Stomach (tissue), 8 donors: ENCODE measurements at regions not wholly inside any gene's neighbourhood (a gene's known extent, or its start where the extent isn't known, plus 50 kb on each side); places are given as distances from the start of the nearest gene placed in this dataset.

Experiments used
- DNase-seq, 2 donors: peaks; one replicate each; pipeline versions ENCODE4 v3.0.0 to v3.0.0-alpha.2; 2013 to 2019
- H3K27ac ChIP-seq, 5 donors: fragments of 200-600 bp in 4 of 5; sonication (generic) in 4 of 5; one replicate each; pipeline ENCODE4 v1.5.1; 2013 to 2019; ENCODE audit warnings: mild to moderate bottlenecking in 1 of 5, moderate library complexity in 1 of 5
- H3K27me3 ChIP-seq, 3 donors: fragments of 200-600 bp; sonication (generic); one replicate each; pipeline ENCODE4 v1.5.1; 2017 to 2019; ENCODE audit warnings: mixed run types in 1 of 3
- H3K36me3 ChIP-seq, 4 donors: fragments of 200-600 bp; sonication (generic); 1 replicate in 3 of 4; 2 replicates in 1 of 4; pipeline ENCODE4 v1.5.1; 2016 to 2019
- H3K4me1 ChIP-seq, 4 donors: fragments of 200-600 bp; sonication (generic); one replicate each; pipeline ENCODE4 v1.5.1; 2016 to 2019
- H3K4me3 ChIP-seq, 4 donors: fragments of 200-600 bp; sonication (generic) in 3 of 4; one replicate each; pipeline ENCODE4 v1.5.1; 2016 to 2019; ENCODE audit warnings: mild to moderate bottlenecking in 1 of 4
- H3K9me3 ChIP-seq, 4 donors: fragments of 200-600 bp; sonication (generic); one replicate each; pipeline ENCODE4 v1.5.1; 2016 to 2019
- CTCF ChIP-seq, 7 experiments: fragments of 450-650 bp in 4 of 7; fragments of 200-600 bp in 3 of 7; sonication (generic) in 3 of 7; IDR thresholded peaks; one replicate each; pipeline ENCODE4 v1.5.1; 2016 to 2019; ENCODE audit warnings: antibody characterized with exemption in 7 of 7, control low read depth in 2 of 7, mild to moderate bottlenecking in 1 of 7
- EP300 ChIP-seq: sonication (generic); formaldehyde crosslinking; IDR thresholded peaks from one replicate; pipeline ENCODE4 v1.6.1; 2017; ENCODE audit warnings: antibody characterized with exemption
- POLR2A ChIP-seq, 4 donors: fragments of 450-650 bp; IDR thresholded peaks; one replicate each; pipeline ENCODE4 v1.6.1; 2016; ENCODE audit warnings: antibody characterized with exemption in 4 of 4, control low read depth in 2 of 4, mild to moderate bottlenecking in 1 of 4, moderate library complexity in 1 of 4
- POLR2AphosphoS5 ChIP-seq, 3 donors: sonication (generic); formaldehyde crosslinking; IDR thresholded peaks; one replicate each; pipeline ENCODE4 v1.6.1; 2016; ENCODE audit warnings: antibody characterized with exemption in 3 of 3
- WGBS, 5 donors: extraction: QIAGEN DNeasy Blood & Tissue Kit in 3 of 5; methylation state at CpG; one replicate each; pipeline versions ENCODE4 v1.1.5 to v1.1.7; 2013 to 2018; 5-methylcytosine and 5-hydroxymethylcytosine counted together
- intact Hi-C: fragments of 100-400 bp; cut with DNase I; formaldehyde crosslinking; loops from one replicate; pipeline ENCODE4 v1.15.1; 2023; ENCODE audit warnings: low total_unique reads
- donor health status: healthy with polysubstance abuse.
- donor health status: Bipolar disorder and iron deficiency.
- donor health status: healthy.

GRCh38 chr3:27657404-27657803 is 64.7 kb downstream of the EOMES start:
- WGBS, 5 donors: 88 to 95% (median 92%) methylated on average over 4 of the region's 4 CpGs
- H3K36me3 ChIP-seq: no peaks in the 10 kb centered on the region

DNA sequence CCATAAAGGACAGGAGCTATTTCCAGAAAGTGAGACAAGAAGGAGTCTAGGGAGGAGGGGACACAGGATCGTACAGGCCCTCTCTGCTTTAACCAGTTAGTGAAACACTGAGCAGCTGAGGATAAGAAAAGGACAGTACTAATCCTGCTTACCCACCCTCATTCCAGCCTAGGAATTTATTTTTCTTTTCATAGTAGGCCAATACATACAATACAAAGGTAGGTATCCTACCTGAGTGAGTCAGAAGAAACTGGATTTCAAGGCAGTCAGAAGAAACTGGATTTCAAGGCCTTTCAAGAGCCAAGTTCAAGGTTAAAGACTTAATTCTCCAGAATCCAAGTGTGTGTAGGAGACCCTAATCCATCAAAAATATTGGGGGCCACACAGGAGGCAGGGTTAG is 65.3 kb downstream of the EOMES start:
- Histone ChIP-seq H3K4me1 (no peaks in the 10 kb centered on the region), H3K27me3 (no peaks in the 10 kb centered on the region), H3K9me3 (no peaks in the 10 kb centered on the region), H3K36me3 (no peaks in the 10 kb centered on the region), H3K4me3 (no peak overlapping the region), H3K27ac (no peak overlapping the region)
- TF ChIP-seq POLR2AphosphoS5 (IDR thresholded peaks at IDR 0.05): no peak
- no peak for TF ChIP-seq POLR2A (IDR thresholded peaks at IDR 0.05)
- TF ChIP-seq EP300: no peak
- TF ChIP-seq CTCF (IDR thresholded peaks at IDR 0.05): no peak
- WGBS, 5 donors: 83 to 100% (median 91%) methylated on average over 1 of the region's 1 CpG
- intact Hi-C loops: no loop called here
- no peak for DNase-seq

More at GRCh38 chr3:27657404-27657803, 64.7 kb downstream of the EOMES start:
- DNase-seq: no peak
- H3K27ac ChIP-seq: no peak overlapping the region
- no peaks in the 10 kb centered on the region for H3K27me3 ChIP-seq
- intact Hi-C loops: no loop called here
- H3K9me3 ChIP-seq: no peaks in the 10 kb centered on the region
- no peaks in the 10 kb centered on the region for H3K4me1 ChIP-seq
- no peak for TF ChIP-seq POLR2A (IDR thresholded peaks at IDR 0.05)
- TF ChIP-seq POLR2AphosphoS5 (IDR thresholded peaks at IDR 0.05): no peak
- TF ChIP-seq EP300: no peak
- TF ChIP-seq CTCF (IDR thresholded peaks at IDR 0.05): no peak
- H3K4me3 ChIP-seq: no peak overlapping the region

DNA sequence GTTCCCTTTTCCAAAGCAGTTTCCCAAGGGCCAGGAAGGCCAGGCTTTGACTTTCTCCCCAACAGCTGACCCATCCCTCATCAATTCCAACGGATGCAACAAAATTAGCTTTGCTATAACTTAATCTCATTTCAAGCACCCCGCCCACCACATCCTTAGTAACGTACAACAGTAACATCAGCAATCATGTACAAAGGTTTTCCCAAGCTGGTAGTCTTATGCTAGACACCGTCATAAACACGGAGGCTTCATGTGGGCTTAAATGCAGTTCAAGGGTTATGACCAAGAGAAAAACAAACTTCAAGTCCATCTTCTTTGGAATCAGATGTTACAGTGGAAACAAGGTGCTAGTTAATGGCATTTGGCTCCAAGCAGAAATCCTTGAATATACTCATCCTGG is 66.6 kb downstream of the EOMES start:
- Histone ChIP-seq H3K9me3 (no peaks in the 10 kb centered on the region), H3K36me3 (no peaks in the 10 kb centered on the region), H3K27me3 (no peaks in the 10 kb centered on the region), H3K4me1 (no peaks in the 10 kb centered on the region), H3K27ac (no peak overlapping the region), H3K4me3 (no peak overlapping the region)
- WGBS, 5 donors: 80 to 91% (median 88%) methylated on average over 5 of the region's 5 CpGs
- no peak for DNase-seq
- no peak for TF ChIP-seq CTCF (IDR thresholded peaks at IDR 0.05)
- no peak for TF ChIP-seq EP300
- no peak for TF ChIP-seq POLR2A (IDR thresholded peaks at IDR 0.05)
- TF ChIP-seq POLR2AphosphoS5 (IDR thresholded peaks at IDR 0.05): no peak
- intact Hi-C loops: no loop called here

- Histone ChIP-seq H3K27me3 (no peaks in the 10 kb centered on the region), H3K9me3 (no peaks in the 10 kb centered on the region), H3K27ac (no peak overlapping the region), H3K36me3 (no peaks in the 10 kb centered on the region), H3K4me1 (no peaks in the 10 kb centered on the region), H3K4me3 (no peak overlapping the region)
- intact Hi-C loops: no loop called here
- TF ChIP-seq POLR2AphosphoS5 (IDR thresholded peaks at IDR 0.05) (no peak), POLR2A (IDR thresholded peaks at IDR 0.05) (no peak), CTCF (IDR thresholded peaks at IDR 0.05) (no peak), EP300 (no peak)
- DNase-seq: no peak
- 92 to 94% (median 93%) methylated on average over 3 of the region's 3 CpGs for WGBS, 5 donors
Observed at GRCh38 chr3:27653803-27654558, 68.1 kb downstream of the EOMES start.
